Nephron progenitor cell (in vitro differentiated cells): ENCODE measurements at regions not wholly inside any gene's neighbourhood (a gene's known extent, or its start where the extent isn't known, plus 50 kb on each side); places are given as distances from the start of the nearest gene placed in this dataset.

ENCODE experiments used
- DNase-seq: peaks from one replicate; pipeline ENCODE4 v3.0.0; 2021
- H3K27ac Mint-ChIP-seq: 2 replicates; pipeline ENCODE4 v1.8.0; 2021; ENCODE audit warnings: mild to moderate bottlenecking, moderate library complexity, mixed read lengths
- H3K27me3 Mint-ChIP-seq: 2 replicates; pipeline ENCODE4 v1.8.0; 2021; ENCODE audit warnings: mild to moderate bottlenecking, low read depth, mixed read lengths; ENCODE audit not compliant: poor library complexity
- H3K36me3 Mint-ChIP-seq: 2 replicates; pipeline ENCODE4 v1.8.0; 2021; ENCODE audit warnings: low read depth, mixed read lengths
- H3K4me1 Mint-ChIP-seq: 2 replicates; pipeline ENCODE4 v1.8.0; 2021; ENCODE audit warnings: mixed read lengths
- H3K4me3 Mint-ChIP-seq: 2 replicates; pipeline ENCODE4 v1.8.0; 2021; ENCODE audit warnings: mild to moderate bottlenecking, moderate library complexity, mixed read lengths
- H3K9me3 Mint-ChIP-seq: 2 replicates; pipeline ENCODE4 v1.8.0; 2021; ENCODE audit warnings: mild to moderate bottlenecking, moderate library complexity, mixed read lengths
- CTCF ChIP-seq: fragments of 200-600 bp; sonication (generic); IDR thresholded peaks from 2 replicates; pipeline ENCODE4 v1.5.0; 2021; ENCODE audit warnings: antibody characterized with exemption

- no peak for TF ChIP-seq CTCF
- Mint-ChIP-seq H3K36me3 (no peaks in the 10 kb centered on the region), H3K4me1 (peaks cover 12% of the 10 kb centered on the region), H3K27me3 (no peaks in the 10 kb centered on the region), H3K9me3 (no peaks in the 10 kb centered on the region), H3K27ac (no peak overlapping the region), H3K4me3 (no peak overlapping the region)
- DNase-seq: no peak
Observed at GRCh38 chr5:125775896-125776295, 647.3 kb upstream of the GRAMD2B start.

- peaks cover 12% of the 10 kb centered on the region for H3K4me1 Mint-ChIP-seq
- H3K9me3 Mint-ChIP-seq: no peaks in the 10 kb centered on the region
- no peaks in the 10 kb centered on the region for H3K36me3 Mint-ChIP-seq
- no peak for TF ChIP-seq CTCF
- H3K27me3 Mint-ChIP-seq: no peaks in the 10 kb centered on the region
- DNase-seq: no peak
- H3K27ac Mint-ChIP-seq: no peak overlapping the region
- H3K4me3 Mint-ChIP-seq: no peak overlapping the region
Observed at GRCh38 chr5:125776656-125777139, 646.5 kb upstream of the GRAMD2B start.

GRCh38 chr5:125778791-125779190, 644.4 kb upstream of the GRAMD2B start:
- Mint-ChIP-seq H3K27me3 (no peaks in the 10 kb centered on the region), H3K4me1 (peaks cover 5% of the 10 kb centered on the region), H3K27ac (no peak overlapping the region), H3K9me3 (peaks cover 9% of the 10 kb centered on the region), H3K4me3 (no peak overlapping the region), H3K36me3 (no peaks in the 10 kb centered on the region)
- no peak for DNase-seq
- no peak for TF ChIP-seq CTCF

GRCh38 chr5:125785407-125785806, 637.8 kb upstream of the GRAMD2B start:
- H3K27ac Mint-ChIP-seq: no peak overlapping the region
- H3K9me3 Mint-ChIP-seq: peaks cover 13% of the 10 kb centered on the region
- H3K4me1 Mint-ChIP-seq: no peaks in the 10 kb centered on the region
- peaks cover 3% of the 10 kb centered on the region for H3K27me3 Mint-ChIP-seq
- no peak overlapping the region for H3K4me3 Mint-ChIP-seq
- peaks cover 4% of the 10 kb centered on the region for H3K36me3 Mint-ChIP-seq
- no peak for DNase-seq
- no peak for TF ChIP-seq CTCF

- no peak for TF ChIP-seq CTCF
- H3K9me3 Mint-ChIP-seq: peaks cover 13% of the 10 kb centered on the region
- H3K27ac Mint-ChIP-seq: no peak overlapping the region
- no peak overlapping the region for H3K4me3 Mint-ChIP-seq
- no peak for DNase-seq
- peaks cover 3% of the 10 kb centered on the region for H3K27me3 Mint-ChIP-seq
- H3K36me3 Mint-ChIP-seq: peaks cover 4% of the 10 kb centered on the region
- H3K4me1 Mint-ChIP-seq: no peaks in the 10 kb centered on the region
Observed at GRCh38 chr5:125786021-125786420, 637.2 kb upstream of the GRAMD2B start.

- no peak overlapping the region for H3K27ac Mint-ChIP-seq
- H3K4me3 Mint-ChIP-seq: no peak overlapping the region
- no peaks in the 10 kb centered on the region for H3K36me3 Mint-ChIP-seq
Observed at GRCh38 chr5:125793470-125793869, 629.7 kb upstream of the GRAMD2B start.

More at GRCh38 chr5:125793470-125793869, 629.7 kb upstream of the GRAMD2B start:
- no peak for TF ChIP-seq CTCF
- no peak for DNase-seq
- no peaks in the 10 kb centered on the region for H3K9me3 Mint-ChIP-seq
- no peaks in the 10 kb centered on the region for H3K4me1 Mint-ChIP-seq
- H3K27me3 Mint-ChIP-seq: peaks cover 5% of the 10 kb centered on the region
